C4-2B (cell line): ENCODE measurements at regions not wholly inside any gene's neighbourhood (a gene's known extent, or its start where the extent isn't known, plus 50 kb on each side); places are given as distances from the start of the nearest gene placed in this dataset.

Source experiments
- H3K27ac ChIP-seq: fragments of 450-650 bp; 2 replicates; pipeline ENCODE4 v1.5.1; 2017
- ZFX ChIP-seq: fragments of 450-650 bp; IDR thresholded peaks from 2 replicates; pipeline ENCODE4 v1.6.1; 2017
- TF ChIP-seq, protein P1 (sequence below): fragments of 450-650 bp; conservative IDR thresholded peaks from 2 replicates; pipeline ENCODE4 v1.5.1; 2017; ENCODE audit warnings: mild to moderate bottlenecking

- no peak for TF ChIP-seq ZFX
- TF ChIP-seq, protein P1, sequence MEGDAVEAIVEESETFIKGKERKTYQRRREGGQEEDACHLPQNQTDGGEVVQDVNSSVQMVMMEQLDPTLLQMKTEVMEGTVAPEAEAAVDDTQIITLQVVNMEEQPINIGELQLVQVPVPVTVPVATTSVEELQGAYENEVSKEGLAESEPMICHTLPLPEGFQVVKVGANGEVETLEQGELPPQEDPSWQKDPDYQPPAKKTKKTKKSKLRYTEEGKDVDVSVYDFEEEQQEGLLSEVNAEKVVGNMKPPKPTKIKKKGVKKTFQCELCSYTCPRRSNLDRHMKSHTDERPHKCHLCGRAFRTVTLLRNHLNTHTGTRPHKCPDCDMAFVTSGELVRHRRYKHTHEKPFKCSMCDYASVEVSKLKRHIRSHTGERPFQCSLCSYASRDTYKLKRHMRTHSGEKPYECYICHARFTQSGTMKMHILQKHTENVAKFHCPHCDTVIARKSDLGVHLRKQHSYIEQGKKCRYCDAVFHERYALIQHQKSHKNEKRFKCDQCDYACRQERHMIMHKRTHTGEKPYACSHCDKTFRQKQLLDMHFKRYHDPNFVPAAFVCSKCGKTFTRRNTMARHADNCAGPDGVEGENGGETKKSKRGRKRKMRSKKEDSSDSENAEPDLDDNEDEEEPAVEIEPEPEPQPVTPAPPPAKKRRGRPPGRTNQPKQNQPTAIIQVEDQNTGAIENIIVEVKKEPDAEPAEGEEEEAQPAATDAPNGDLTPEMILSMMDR = peak; percentile 85
- no peak overlapping the region for H3K27ac ChIP-seq
Observed at GRCh38 chr6:10465629-10466499, 51.0 kb upstream of the TFAP2A start.
